HepG2 (cell line): ENCODE measurements at regions not wholly inside any gene's neighbourhood (a gene's known extent, or its start where the extent isn't known, plus 50 kb on each side); places are given as distances from the start of the nearest gene placed in this dataset.

ENCODE experiments used
- ATAC-seq: fragments of 200-7000 bp; cut with Tn5 transposase; 3 replicates; pipeline ENCODE4 v1.9.1; 2020; ENCODE audit warnings: mild to moderate bottlenecking, moderate library complexity
- BruUV-seq: library from RNA; stranded (reverse); fragments of 400-500 nt; replicated peaks from 2 replicates; lab custom pipeline; 2021; lab: Mats Ljungman, UMichigan
- CTCF ChIA-PET: fragments of 300-600 bp; formaldehyde crosslinking; extraction: SDS; loops from one replicate; lab custom pipeline; 2021; ENCODE audit warnings: low total read pairs, inconsistent platforms, low intra/inter-chr PET ratio; lab: Yijun Ruan, JAX
- POLR2A ChIA-PET: fragments of 350-600 bp; sonication (Branson Sonifier 250); formaldehyde crosslinking; loops from one replicate; lab custom pipeline; 2020; ENCODE audit warnings: antibody characterized with exemption, inconsistent platforms; lab: Yijun Ruan, JAX
- DNase-seq: peaks from one replicate; pipeline ENCODE4 v3.0.0-alpha.2; 2015; ENCODE audit warnings: low spot score
- FAIRE-seq: peaks from 3 replicates; lab custom pipeline; 2011; peaks lifted over from hg19 to GRCh38; lab: Jason Lieb, UNC
- H2AFZ ChIP-seq: one replicate; pipeline ENCODE4 v1.6.1; 2011; ENCODE audit warnings: low read length, inconsistent platforms
- H3K27ac ChIP-seq: fragments of 300-600 bp; 3 replicates; pipeline ENCODE4 v1.8.0; 2011; ENCODE audit warnings: mixed run types, mild to moderate bottlenecking, mixed read lengths, low read length, inconsistent platforms; ENCODE audit not compliant: insufficient read depth; ENCODE audit errors: extremely low read length
- H3K27me3 ChIP-seq, 2 experiments: fragments of 200-600 bp in 1 of 2; 2 replicates in 1 of 2; 3 replicates in 1 of 2; pipeline versions ENCODE4 v1.6.0 to v1.8.0; 2011; ENCODE audit warnings: low read length in 2 of 2, mild to moderate bottlenecking in 2 of 2, moderate library complexity in 2 of 2, inconsistent platforms in 1 of 2; ENCODE audit not compliant: insufficient read depth in 2 of 2, control insufficient read depth in 1 of 2
- H3K36me3 ChIP-seq, 2 experiments: fragments of 200-600 bp in 1 of 2; replicated peaks in 1 of 2; 2 replicates in 1 of 2; 3 replicates in 1 of 2; pipeline versions ENCODE4 v1.5.1 to v1.8.0; 2011; ENCODE audit warnings: low read length in 2 of 2, inconsistent platforms in 1 of 2; ENCODE audit not compliant: insufficient read depth in 2 of 2, control insufficient read depth in 1 of 2
- H3K4me1 ChIP-seq: 2 replicates; pipeline ENCODE4 v1.5.1; 2012; ENCODE audit warnings: low read length, inconsistent platforms; ENCODE audit not compliant: insufficient read depth
- H3K4me2 ChIP-seq: 2 replicates; pipeline ENCODE4 v1.6.0; 2011; ENCODE audit warnings: low read depth, low read length, inconsistent platforms
- H3K4me3 ChIP-seq, 3 experiments: fragments of 200-600 bp in 1 of 3; sonication (generic), shearing (Covaris generic) in 1 of 3; replicated peaks in 1 of 3; 2 replicates each; pipeline ENCODE4 v1.5.1; 2011 to 2016; ENCODE audit warnings: low read length in 3 of 3, inconsistent platforms in 2 of 3, low read depth in 2 of 3, mild to moderate bottlenecking in 2 of 3, control low read depth in 1 of 3, mixed read lengths in 1 of 3; ENCODE audit not compliant: insufficient read depth in 1 of 3
- H3K79me2 ChIP-seq: one replicate; pipeline ENCODE4 v1.6.1; 2011; ENCODE audit warnings: low read length, inconsistent platforms; ENCODE audit not compliant: insufficient read depth
- H3K9ac ChIP-seq: 2 replicates; pipeline ENCODE4 v1.6.0; 2011; ENCODE audit warnings: mild to moderate bottlenecking, low read depth, low read length, inconsistent platforms; ENCODE audit not compliant: insufficient read depth
- H3K9me3 ChIP-seq: 2 replicates; pipeline ENCODE4 v1.5.1; 2012; ENCODE audit warnings: mild to moderate bottlenecking, low read length
- H4K20me1 ChIP-seq: 2 replicates; pipeline ENCODE4 v1.6.0; 2011; ENCODE audit warnings: inconsistent platforms, mild to moderate bottlenecking, low read length, moderate library complexity; ENCODE audit not compliant: insufficient read depth
- ARNT2 ChIP-seq: sonication (generic); formaldehyde crosslinking; IDR thresholded peaks from 2 replicates; pipeline ENCODE4 v1.8.0; 2022; ENCODE audit warnings: mild to moderate bottlenecking, low read depth, missing genetic modification reagents, moderate library complexity
- CHCHD3 ChIP-seq: sonication (generic); formaldehyde crosslinking; IDR thresholded peaks from 2 replicates; pipeline ENCODE4 v1.8.0; 2022; ENCODE audit warnings: mild to moderate bottlenecking, missing genetic modification reagents, moderate library complexity
- E2F2 ChIP-seq: sonication (generic); formaldehyde crosslinking; IDR thresholded peaks from 2 replicates; pipeline ENCODE4 v1.4.0; 2020; ENCODE audit warnings: missing genetic modification reagents, borderline replicate concordance
- EP300 ChIP-seq, 3 experiments: sonication (generic) in 1 of 3; formaldehyde crosslinking in 1 of 3; IDR thresholded peaks; 2 replicates each; pipeline versions ENCODE4 v1.5.1 to v1.6.1; 2011 to 2020; ENCODE audit warnings: low read depth in 2 of 3, low read length in 2 of 3, borderline replicate concordance in 1 of 3, improper control_type of control experiment in 1 of 3, mild to moderate bottlenecking in 1 of 3, missing genetic modification reagents in 1 of 3, moderate library complexity in 1 of 3
- ETV6 ChIP-seq: sonication (generic); formaldehyde crosslinking; conservative IDR thresholded peaks from 2 replicates; pipeline ENCODE4 v1.4.0; 2020; ENCODE audit warnings: missing genetic modification reagents
- GTF3A ChIP-seq: sonication (generic); formaldehyde crosslinking; conservative IDR thresholded peaks from 2 replicates; pipeline ENCODE4 v1.4.0; 2020; ENCODE audit warnings: mild to moderate bottlenecking, missing genetic modification reagents
- TRIM24 ChIP-seq: sonication (generic); formaldehyde crosslinking; IDR thresholded peaks from 2 replicates; pipeline ENCODE4 v1.8.0; 2022; ENCODE audit warnings: mild to moderate bottlenecking, missing genetic modification reagents
- YEATS4 ChIP-seq: sonication (generic); formaldehyde crosslinking; IDR thresholded peaks from 2 replicates; pipeline ENCODE4 v1.4.0; 2020; ENCODE audit warnings: missing genetic modification reagents, borderline replicate concordance
- ZFAT ChIP-seq: sonication (generic); formaldehyde crosslinking; conservative IDR thresholded peaks from 2 replicates; pipeline ENCODE4 v1.8.1; 2023; ENCODE audit warnings: missing genetic modification reagents, inconsistent platforms
- ZNF12 ChIP-seq: sonication (generic); formaldehyde crosslinking; IDR thresholded peaks from 2 replicates; pipeline ENCODE4 v1.5.0; 2020; ENCODE audit warnings: missing genetic modification reagents
- ZNF180 ChIP-seq: sonication (generic); formaldehyde crosslinking; IDR thresholded peaks from 2 replicates; pipeline ENCODE4 v1.4.0; 2020; ENCODE audit warnings: low read depth, missing genetic modification reagents, borderline replicate concordance
- ZNF251 ChIP-seq: sonication (generic); formaldehyde crosslinking; IDR thresholded peaks from 2 replicates; pipeline ENCODE4 v1.9.0; 2021; ENCODE audit warnings: mild to moderate bottlenecking, missing genetic modification reagents
- ZNF556 ChIP-seq: sonication (generic); formaldehyde crosslinking; IDR thresholded peaks from 2 replicates; pipeline ENCODE4 v1.4.0; 2020; ENCODE audit warnings: mild to moderate bottlenecking, missing genetic modification reagents, borderline replicate concordance
- ZNF709 ChIP-seq: sonication (generic); formaldehyde crosslinking; IDR thresholded peaks from 2 replicates; pipeline ENCODE4 v1.5.0; 2020; ENCODE audit warnings: mild to moderate bottlenecking, missing genetic modification reagents
- WGBS: methylation state at CpG from one replicate; pipeline ENCODE4 v1.1.6; 2017; ENCODE audit warnings: low lambda C conversion rate; 5-methylcytosine and 5-hydroxymethylcytosine counted together
- in situ Hi-C: cut with HindIII; loops from 2 replicates; pipeline ENCODE4 v1.10.0; 2017; ENCODE audit warnings: low pct_unique_long_range_greater_than_20kb; ENCODE audit not compliant: extremely low pct_ligation_motif_present
- intact Hi-C: fragments of 100-400 bp; cut with micrococcal nuclease; formaldehyde crosslinking; loops from one replicate; pipeline ENCODE4 v1.10.0; 2022; ENCODE audit not compliant: unreplicated experiment
- TF ChIP-seq, protein P1 (sequence below): sonication (generic); formaldehyde crosslinking; IDR thresholded peaks from 2 replicates; pipeline ENCODE4 v1.4.0; 2020; ENCODE audit warnings: missing genetic modification reagents, borderline replicate concordance
- TF ChIP-seq, protein P2 (sequence below): sonication (generic); formaldehyde crosslinking; IDR thresholded peaks from 2 replicates; pipeline ENCODE4 v1.5.1; 2020; ENCODE audit warnings: mild to moderate bottlenecking, moderate library complexity, missing genetic modification reagents

DNA sequence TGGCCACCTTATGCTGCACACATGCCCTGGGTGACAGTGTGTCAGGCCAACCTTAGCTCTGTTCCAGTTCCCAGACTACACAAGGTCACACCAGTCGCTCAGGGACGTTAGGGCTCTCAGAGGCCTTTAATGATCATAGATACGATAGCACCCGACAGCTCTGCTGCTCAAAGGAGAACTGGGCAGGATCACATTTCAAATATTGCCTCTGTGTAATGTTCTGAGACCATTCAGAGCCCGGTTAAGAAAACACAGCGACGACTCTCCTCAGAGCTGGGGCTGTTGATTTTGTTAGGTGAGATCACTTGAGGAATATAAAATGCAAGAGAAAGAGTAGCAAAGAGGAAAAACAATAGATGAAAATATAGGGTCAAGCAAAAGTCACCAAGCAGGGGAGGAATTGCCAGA lies 166.6 kb upstream of the TANK start:
- intact Hi-C loops: loop anchor here (1.0 to 5.0 kb wide), 5 partner anchors 69 to 905 kb away; no protein-coding TSS in a partner anchor

More for the DNA sequence above, 166.6 kb upstream of the TANK start:
- no peaks in the 10 kb centered on the region; a peak in 1 of 5 replicates for H3K27me3 ChIP-seq
- H4K20me1 ChIP-seq: no peaks in the 10 kb centered on the region
- peaks cover 9% of the 10 kb centered on the region for H3K4me1 ChIP-seq
- POLR2A ChIA-PET: no interaction called here
- H2AFZ ChIP-seq: peak overlapping the region; percentile 32
- CTCF ChIA-PET: interaction anchor here (1.5 to 2.7 kb wide), 3 partner anchors 741 to 905 kb away, joined by 7 to 16 read pairs (median 9); no protein-coding TSS in a partner anchor
- in situ Hi-C loops: loop anchor here (10.0 kb wide), 1 partner anchor 889 kb away; no protein-coding TSS in a partner anchor
- no peak overlapping the region for H3K27ac ChIP-seq
- peak overlapping the region in 1 of 3 experiments; percentile 6; a peak in 1 of 6 replicates for H3K4me3 ChIP-seq
- no peak for DNase-seq
- H3K79me2 ChIP-seq: no peaks in the 10 kb centered on the region
- BruUV-seq: no TSS peak
- H3K9ac ChIP-seq: no peak overlapping the region
- ATAC-seq: peak; percentile 86
- no peaks in the 10 kb centered on the region for H3K9me3 ChIP-seq
- H3K4me2 ChIP-seq: peak overlapping the region; percentile 65
- TF ChIP-seq ARNT2 (CRISPR knock-in tag): no peak
- TF ChIP-seq ZNF180: no peak
- TF ChIP-seq CHCHD3 (CRISPR knock-in tag): no peak
- TF ChIP-seq, protein P1, sequence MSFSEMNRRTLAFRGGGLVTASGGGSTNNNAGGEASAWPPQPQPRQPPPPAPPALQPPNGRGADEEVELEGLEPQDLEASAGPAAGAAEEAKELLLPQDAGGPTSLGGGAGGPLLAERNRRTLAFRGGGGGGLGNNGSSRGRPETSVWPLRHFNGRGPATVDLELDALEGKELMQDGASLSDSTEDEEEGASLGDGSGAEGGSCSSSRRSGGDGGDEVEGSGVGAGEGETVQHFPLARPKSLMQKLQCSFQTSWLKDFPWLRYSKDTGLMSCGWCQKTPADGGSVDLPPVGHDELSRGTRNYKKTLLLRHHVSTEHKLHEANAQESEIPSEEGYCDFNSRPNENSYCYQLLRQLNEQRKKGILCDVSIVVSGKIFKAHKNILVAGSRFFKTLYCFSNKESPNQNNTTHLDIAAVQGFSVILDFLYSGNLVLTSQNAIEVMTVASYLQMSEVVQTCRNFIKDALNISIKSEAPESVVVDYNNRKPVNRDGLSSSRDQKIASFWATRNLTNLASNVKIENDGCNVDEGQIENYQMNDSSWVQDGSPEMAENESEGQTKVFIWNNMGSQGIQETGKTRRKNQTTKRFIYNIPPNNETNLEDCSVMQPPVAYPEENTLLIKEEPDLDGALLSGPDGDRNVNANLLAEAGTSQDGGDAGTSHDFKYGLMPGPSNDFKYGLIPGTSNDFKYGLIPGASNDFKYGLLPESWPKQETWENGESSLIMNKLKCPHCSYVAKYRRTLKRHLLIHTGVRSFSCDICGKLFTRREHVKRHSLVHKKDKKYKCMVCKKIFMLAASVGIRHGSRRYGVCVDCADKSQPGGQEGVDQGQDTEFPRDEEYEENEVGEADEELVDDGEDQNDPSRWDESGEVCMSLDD: no peak
- 0 out of 2 replicates have a peak, but pooled peaks have one; percentile 4 for TF ChIP-seq YEATS4 (CRISPR knock-in tag)
- no peak for TF ChIP-seq ZNF556
- TF ChIP-seq ZNF709 (CRISPR knock-in tag): 0 out of 2 replicates have a peak, but pooled peaks have one; percentile 22
- no peak for TF ChIP-seq GTF3A (CRISPR knock-in tag)
- no peak for TF ChIP-seq TRIM24 (CRISPR knock-in tag)
- no peak for TF ChIP-seq ZNF12
- no peak for TF ChIP-seq E2F2 (CRISPR knock-in tag)
- TF ChIP-seq EP300 (IDR thresholded peaks at IDR 0.05; ENCODE audit: low read depth in 2 of 2, low read length in 2 of 2): no peak
- TF ChIP-seq EP300 (CRISPR knock-in tag; IDR thresholded peaks at IDR 0.05; ENCODE audit: borderline replicate concordance): no peak
- no peak for TF ChIP-seq ZFAT (CRISPR knock-in tag)
- no peak for TF ChIP-seq ETV6 (CRISPR knock-in tag)
- TF ChIP-seq, protein P2, sequence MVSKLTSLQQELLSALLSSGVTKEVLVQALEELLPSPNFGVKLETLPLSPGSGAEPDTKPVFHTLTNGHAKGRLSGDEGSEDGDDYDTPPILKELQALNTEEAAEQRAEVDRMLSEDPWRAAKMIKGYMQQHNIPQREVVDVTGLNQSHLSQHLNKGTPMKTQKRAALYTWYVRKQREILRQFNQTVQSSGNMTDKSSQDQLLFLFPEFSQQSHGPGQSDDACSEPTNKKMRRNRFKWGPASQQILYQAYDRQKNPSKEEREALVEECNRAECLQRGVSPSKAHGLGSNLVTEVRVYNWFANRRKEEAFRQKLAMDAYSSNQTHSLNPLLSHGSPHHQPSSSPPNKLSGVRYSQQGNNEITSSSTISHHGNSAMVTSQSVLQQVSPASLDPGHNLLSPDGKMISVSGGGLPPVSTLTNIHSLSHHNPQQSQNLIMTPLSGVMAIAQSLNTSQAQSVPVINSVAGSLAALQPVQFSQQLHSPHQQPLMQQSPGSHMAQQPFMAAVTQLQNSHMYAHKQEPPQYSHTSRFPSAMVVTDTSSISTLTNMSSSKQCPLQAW (CRISPR knock-in tag): 0 out of 2 replicates have a peak, but pooled peaks have one; percentile 31
- no peak for TF ChIP-seq ZNF251 (CRISPR knock-in tag)
- H3K36me3 ChIP-seq: no peaks in the 10 kb centered on the region
- WGBS: 2% methylated on average over 7 of the region's 7 CpGs
- FAIRE-seq: peak; percentile 43
